ENCODE measurements at regions not wholly inside any gene's neighbourhood (a gene's known extent, or its start where the extent isn't known, plus 50 kb on each side); places are given as distances from the start of the nearest gene placed in this dataset.

- TF ChIP-seq GLIS3 (CRISPR knock-in tag; IDR thresholded peaks at IDR 0.05) = no peak
- no peak for TF ChIP-seq TCF4 (CRISPR knock-in tag; IDR thresholded peaks at IDR 0.05; ENCODE audit: borderline replicate concordance)
- no peak for TF ChIP-seq ZC3H10 (CRISPR knock-in tag; IDR thresholded peaks at IDR 0.05)
- TF ChIP-seq TOX (CRISPR knock-in tag; IDR thresholded peaks at IDR 0.05; ENCODE audit: borderline replicate concordance) = no peak
- TF ChIP-seq SNAI2 (CRISPR knock-in tag; IDR thresholded peaks at IDR 0.05) = no peak
- TF ChIP-seq CSDC2 (CRISPR knock-in tag; IDR thresholded peaks at IDR 0.05) = no peak
- no peak for ATAC-seq
Measured at GRCh38 chr11:131065435-131066413, 149.4 kb upstream of the SNX19 start.

- no peak for ATAC-seq
- TF ChIP-seq ISL1 (CRISPR knock-in tag; IDR thresholded peaks at IDR 0.05) (no peak), ZNF565 (CRISPR knock-in tag; conservative IDR thresholded peaks at IDR 0.05; ENCODE audit: low read depth) (no peak), TOX (CRISPR knock-in tag; IDR thresholded peaks at IDR 0.05; ENCODE audit: borderline replicate concordance) (no peak), GLIS3 (CRISPR knock-in tag; IDR thresholded peaks at IDR 0.05) (no peak), BACH2 (CRISPR knock-in tag; IDR thresholded peaks at IDR 0.05; ENCODE audit: borderline replicate concordance) (no peak)
Measured at GRCh38 chr11:131066551-131066950, 150.3 kb upstream of the SNX19 start.

- no peak for TF ChIP-seq CREB5 (CRISPR knock-in tag; IDR thresholded peaks at IDR 0.05; ENCODE audit: low read depth)
- no peak for TF ChIP-seq BACH2 (CRISPR knock-in tag; IDR thresholded peaks at IDR 0.05; ENCODE audit: borderline replicate concordance)
- no peak for TF ChIP-seq ZNF70 (CRISPR knock-in tag; IDR thresholded peaks at IDR 0.05)
- no peak for TF ChIP-seq PATZ1 (CRISPR knock-in tag; IDR thresholded peaks at IDR 0.05; ENCODE audit: borderline replicate concordance)
- TF ChIP-seq ARNTL (CRISPR knock-in tag; IDR thresholded peaks at IDR 0.05; ENCODE audit: borderline replicate concordance, low read depth) = no peak
- TF ChIP-seq TOX (CRISPR knock-in tag; IDR thresholded peaks at IDR 0.05; ENCODE audit: borderline replicate concordance) = no peak
- TF ChIP-seq ESRRG (CRISPR knock-in tag; IDR thresholded peaks at IDR 0.05) = no peak
- TF ChIP-seq TSHZ2 (CRISPR knock-in tag; IDR thresholded peaks at IDR 0.05) = no peak
Measured at GRCh38 chr11:131070365-131070764, 154.1 kb upstream of the SNX19 start.

GRCh38 chr11:131073167-131073566 lies 156.9 kb upstream of the SNX19 start:
- TF ChIP-seq TOX (CRISPR knock-in tag; IDR thresholded peaks at IDR 0.05; ENCODE audit: borderline replicate concordance) = no peak
- no peak for TF ChIP-seq ESRRG (CRISPR knock-in tag; IDR thresholded peaks at IDR 0.05)
- no peak for TF ChIP-seq ZFP3 (CRISPR knock-in tag; IDR thresholded peaks at IDR 0.05)
- no peak for TF ChIP-seq ISL1 (CRISPR knock-in tag; IDR thresholded peaks at IDR 0.05)
- TF ChIP-seq GLIS3 (CRISPR knock-in tag; IDR thresholded peaks at IDR 0.05) = no peak
- TF ChIP-seq ZNF565 (CRISPR knock-in tag; conservative IDR thresholded peaks at IDR 0.05; ENCODE audit: low read depth) = no peak
- TF ChIP-seq ARNTL (CRISPR knock-in tag; IDR thresholded peaks at IDR 0.05; ENCODE audit: borderline replicate concordance, low read depth) = no peak
- TF ChIP-seq CSRNP3 (CRISPR knock-in tag; IDR thresholded peaks at IDR 0.05) = no peak
- TF ChIP-seq BACH2 (CRISPR knock-in tag; IDR thresholded peaks at IDR 0.05; ENCODE audit: borderline replicate concordance) = no peak
- no peak for TF ChIP-seq RARB (CRISPR knock-in tag; IDR thresholded peaks at IDR 0.05)
- TF ChIP-seq OSR1 (CRISPR knock-in tag; IDR thresholded peaks at IDR 0.05) = no peak
- TF ChIP-seq TSHZ2 (CRISPR knock-in tag; IDR thresholded peaks at IDR 0.05) = no peak
- TF ChIP-seq ZNF8 (CRISPR knock-in tag; IDR thresholded peaks at IDR 0.05) = no peak
- no peak for TF ChIP-seq CREB5 (CRISPR knock-in tag; IDR thresholded peaks at IDR 0.05; ENCODE audit: low read depth)
- no peak for TF ChIP-seq TCF4 (CRISPR knock-in tag; IDR thresholded peaks at IDR 0.05; ENCODE audit: borderline replicate concordance)
- ATAC-seq = no peak

More at GRCh38 chr11:131070365-131070764, 154.1 kb upstream of the SNX19 start:
- no peak for ATAC-seq

Measured in SK-N-SH treated with all-trans-retinoic acid at 6 μM for 48 hours (cell line).